ENCODE measurements at regions not wholly inside any gene's neighbourhood (a gene's known extent, or its start where the extent isn't known, plus 50 kb on each side); places are given as distances from the start of the nearest gene placed in this dataset.
"Not testable (repeated sequence)": the region's sequence is repeated elsewhere in the genome, so short reads cannot be mapped to it uniquely, and the experiment has no call there.

DNA sequence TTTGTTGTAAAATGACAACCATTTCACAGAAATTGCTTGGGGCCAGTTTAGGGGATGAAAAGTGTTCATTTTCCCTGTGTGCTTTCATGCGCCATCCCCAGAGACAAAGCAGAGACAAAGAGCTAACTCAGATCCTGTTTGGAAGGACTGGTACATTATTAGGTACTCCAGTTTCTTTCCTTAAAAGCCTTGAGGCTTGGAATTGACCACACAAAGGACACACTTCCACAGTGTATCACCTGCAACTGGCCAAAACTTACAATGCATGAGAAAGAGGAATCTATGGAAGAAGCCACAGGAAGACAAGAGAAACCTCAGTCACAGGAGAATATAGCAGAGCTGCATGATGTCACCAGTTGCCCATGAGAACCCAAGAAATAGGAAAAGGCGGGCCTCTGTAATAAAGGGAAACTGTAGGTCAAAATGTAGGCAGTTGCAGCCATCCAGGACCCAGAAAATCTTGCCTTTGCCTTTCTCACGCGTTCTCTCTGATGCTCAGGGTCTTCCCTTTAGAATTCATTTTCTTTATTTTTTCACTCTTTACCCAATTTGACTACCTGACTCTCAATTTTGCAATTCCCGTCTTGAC lies 339.0 kb downstream of the RMST start:
- no peak for DNase-seq

DNA sequence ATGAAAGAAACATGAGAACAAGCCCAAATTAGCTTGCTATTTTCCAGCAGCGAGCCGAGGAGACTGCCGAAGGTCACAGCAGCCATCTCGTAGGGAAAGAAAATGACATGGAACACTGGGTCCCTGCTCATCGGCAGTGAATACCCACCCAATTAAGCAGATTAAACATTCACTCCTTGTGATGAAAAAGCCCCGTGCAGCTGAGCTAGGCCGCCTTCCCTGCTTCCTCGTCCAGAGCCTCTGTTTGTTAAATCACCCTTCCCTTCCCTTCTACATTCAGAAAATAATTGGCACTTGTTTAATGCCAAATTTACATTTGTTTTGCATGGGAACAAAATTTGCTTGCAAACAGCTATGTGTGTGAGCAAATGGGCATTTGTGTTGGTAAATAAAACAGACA lies 342.5 kb downstream of the RMST start:
- no peak for DNase-seq

DNA sequence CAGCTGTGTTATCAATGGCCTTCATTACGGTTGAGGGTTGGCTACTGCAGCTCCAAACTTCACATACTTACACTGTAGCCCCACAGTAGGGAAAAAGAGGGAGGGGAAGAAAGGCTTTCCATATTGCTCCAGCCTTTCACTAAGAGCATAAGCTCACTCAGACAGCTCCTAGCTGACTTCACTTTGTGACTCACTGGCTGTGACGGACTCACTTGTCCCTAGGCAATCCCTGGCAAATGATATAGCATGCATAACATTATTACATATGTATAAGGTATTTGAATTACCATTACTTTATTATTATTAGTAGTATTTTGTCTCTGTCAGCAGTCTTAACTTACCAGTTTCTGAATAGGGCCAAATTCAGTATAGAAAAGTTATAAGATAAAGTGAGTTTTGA lies 350.7 kb downstream of the RMST start:
- no peak for DNase-seq

DNA sequence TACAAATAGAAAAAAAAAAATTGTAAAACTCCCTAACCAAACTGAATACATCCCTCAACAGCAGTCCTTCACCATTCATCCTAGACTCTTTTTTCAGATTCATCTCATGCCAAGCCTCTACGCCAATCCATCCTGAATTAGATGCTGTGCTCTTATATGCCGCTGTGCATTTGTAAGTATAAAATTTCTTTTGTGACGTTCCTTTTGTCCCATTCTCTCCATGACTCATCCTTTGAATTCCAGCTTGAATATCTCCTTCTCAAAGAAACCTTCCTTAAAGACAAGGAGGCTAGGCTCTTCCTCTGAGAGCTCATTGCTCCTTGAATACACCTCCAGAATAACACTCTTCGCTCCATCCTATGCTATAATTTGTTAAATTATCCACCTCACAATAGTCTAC lies 359.2 kb downstream of the RMST start:
- no peak for DNase-seq

DNA sequence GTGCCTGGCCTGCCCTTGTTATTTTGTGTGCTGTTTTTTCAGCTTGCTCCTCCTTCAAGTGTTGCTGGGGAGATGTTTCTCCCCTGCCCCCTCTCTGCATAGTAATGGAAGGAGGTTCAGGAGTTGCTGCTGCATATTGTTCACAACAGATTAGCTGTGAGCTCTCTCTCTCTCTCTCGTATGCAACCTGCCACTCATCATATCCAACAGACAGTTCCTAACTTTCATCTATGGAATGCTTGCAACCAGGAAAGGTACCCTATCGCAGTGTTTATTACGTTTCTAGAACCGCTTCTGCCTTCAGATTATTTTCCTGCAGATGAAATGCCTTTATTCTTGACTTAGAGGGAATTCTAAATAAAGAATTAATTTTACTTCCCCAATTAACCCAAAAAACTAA lies 372.9 kb downstream of the RMST start:
- DNase-seq = no peak

DNA sequence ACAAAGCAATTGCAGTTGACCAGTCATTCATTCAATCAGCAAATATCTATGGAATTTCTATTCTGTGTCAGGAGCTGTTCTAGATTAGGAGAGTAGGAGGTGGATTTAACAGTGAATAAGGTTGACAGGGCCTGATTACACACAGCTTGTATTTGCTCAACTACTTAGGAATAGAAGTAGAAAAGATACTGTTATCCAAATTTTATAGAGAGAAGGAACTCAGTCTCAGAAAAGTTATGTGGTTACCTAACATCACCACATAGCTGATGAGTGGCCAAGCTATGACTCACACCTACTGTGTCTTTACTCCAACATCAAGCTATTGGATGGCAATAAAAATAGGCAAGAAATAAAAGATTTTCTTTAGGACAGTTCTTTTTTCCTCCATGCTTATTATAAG lies 374.8 kb downstream of the RMST start:
- DNase-seq = no peak

DNA sequence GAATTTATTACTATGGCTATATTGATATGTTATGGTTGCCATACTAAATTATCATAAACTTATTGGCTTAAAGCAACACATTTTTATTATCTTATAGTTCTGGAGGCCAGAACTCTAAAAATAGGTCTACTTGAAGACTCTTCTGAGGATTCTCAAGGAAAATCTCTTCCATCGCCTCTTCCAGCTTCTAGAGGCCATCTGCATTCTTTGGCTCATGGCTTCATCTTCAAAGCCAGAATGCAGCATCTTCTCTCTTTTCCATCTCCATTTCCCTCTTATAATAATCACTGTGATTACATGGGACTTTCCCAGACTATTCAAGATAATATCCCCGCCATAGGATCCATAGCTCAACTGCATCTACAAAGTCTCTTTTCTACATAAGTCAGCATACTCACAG lies 385.4 kb downstream of the RMST start:
- DNase-seq = no peak

DNA sequence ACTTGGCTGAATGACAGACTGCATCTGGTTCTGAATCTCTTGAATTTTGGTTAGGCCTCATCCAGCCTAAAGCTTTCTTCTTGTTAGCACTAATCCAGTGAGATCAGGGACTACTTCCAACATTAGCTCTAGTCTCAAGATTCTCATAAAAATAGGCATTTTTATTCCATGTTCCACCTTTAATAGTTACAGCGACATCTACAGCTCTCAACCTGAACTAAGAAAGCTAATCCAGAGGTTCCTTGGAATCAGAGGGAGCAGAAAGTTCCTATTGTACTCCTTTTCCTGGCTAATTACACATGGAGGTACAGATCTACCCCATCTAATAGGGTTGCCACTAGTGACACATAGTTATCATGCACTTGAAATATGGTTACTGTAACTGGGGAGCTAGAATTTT lies 391.9 kb downstream of the RMST start:
- DNase-seq = no peak

DNA sequence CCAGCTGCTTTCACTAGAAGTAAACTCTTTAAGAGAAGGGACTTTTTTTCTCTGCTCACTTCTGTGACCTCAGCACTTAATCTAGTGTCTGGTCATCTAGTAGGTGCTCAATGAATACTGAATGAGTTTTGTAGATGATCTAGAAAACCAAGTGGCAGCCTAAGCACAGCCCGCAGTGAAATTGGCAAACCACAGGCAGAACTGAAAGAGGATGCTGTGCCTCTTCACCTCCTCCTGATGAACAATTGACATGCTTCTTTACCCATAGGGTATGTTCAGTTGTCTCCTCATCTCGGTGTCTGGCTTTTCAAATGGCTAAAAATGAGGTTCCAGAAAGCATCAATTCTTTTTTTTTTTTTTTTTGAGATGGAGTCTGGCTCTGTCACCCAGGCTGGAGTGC lies 399.5 kb downstream of the RMST start:
- no peak for DNase-seq

DNA sequence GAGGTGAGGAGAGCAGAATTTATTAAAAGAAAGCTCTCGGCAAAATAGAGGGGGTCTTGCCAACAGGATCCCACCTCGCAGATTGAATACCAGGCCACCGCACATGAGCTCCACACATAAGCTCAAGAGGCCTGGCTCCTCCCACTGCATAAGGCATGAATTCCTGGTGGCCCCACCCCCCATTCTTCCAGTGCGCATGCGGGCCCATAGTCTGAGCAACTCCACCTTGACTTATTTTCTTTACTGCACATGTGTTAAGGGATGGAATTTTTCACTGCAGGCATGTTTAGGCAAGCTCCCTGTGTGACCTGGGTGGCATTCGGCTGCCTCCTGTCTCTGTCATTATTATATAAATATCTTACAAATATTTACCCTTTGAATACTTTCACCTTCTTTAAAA lies 412.5 kb downstream of the RMST start:
- no peak for DNase-seq

DNA sequence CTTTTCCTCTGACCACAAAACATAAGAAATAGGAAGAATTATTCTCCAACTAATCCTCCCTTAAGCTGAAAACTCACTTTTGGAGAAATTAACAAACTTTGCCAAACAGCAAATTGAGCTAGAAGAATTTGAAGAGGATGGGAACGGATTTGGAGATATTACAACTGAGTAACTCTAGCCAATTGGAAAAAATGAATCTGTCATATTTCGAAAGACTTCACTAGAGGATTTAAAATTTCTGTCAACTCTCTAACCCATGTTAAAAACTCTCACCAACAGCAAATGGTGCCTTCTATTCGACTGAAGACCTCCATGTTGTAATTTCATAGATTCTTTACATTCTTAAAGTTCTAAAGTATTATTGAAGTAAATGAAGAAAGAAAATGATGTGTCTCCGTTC lies 414.2 kb downstream of the RMST start:
- DNase-seq = no peak

DNA sequence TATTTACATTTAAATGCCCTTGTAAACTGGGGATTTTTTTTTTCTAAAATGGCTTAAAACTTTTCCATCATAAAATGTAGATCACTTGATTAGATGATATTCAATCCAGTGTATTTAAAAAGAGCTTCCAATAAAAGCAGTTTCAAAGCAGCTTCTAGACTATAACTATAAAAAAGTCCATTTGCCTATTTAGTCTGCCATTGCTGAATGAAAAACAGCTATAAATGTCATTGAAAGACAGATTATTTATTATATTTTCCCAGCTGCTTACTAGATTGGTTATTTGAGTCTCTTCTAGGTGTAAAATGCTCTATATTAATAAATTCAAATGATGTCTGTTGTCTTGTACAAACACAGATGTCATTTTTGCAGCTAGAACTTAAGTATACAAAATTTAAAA lies 414.8 kb downstream of the RMST start:
- DNase-seq = no peak

DNA sequence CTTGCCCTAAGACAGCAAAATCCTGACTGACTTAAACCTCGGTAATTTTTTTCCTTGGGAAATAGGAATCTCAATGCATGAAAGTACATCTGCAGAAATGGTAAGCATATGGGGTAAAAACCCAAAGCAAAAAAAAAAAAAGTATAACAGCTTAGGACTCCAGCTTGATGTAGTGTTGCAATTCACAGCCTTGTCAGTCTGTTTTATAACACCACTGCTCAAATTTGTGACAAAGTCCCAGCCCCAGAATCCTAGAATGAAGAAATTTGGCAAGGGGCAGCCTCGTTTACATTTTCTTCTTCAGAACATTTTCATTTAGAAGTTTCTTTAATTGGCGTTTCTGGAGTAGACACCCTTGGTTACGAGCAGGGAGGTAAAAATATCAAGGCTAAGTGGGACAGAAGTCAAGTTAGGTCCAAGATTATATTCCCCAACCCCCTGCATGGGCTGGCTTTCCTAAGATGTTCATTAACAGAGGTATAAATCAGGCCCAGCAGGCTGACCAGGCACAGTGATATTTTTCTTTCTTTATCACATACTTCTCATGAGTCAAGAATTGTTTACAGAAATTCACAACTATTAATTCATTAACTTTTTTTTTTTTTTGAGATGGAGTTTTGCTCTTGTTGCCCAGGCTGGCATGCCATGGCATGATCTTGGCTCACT lies 424.0 kb downstream of the RMST start:
- DNase-seq = no peak

DNA sequence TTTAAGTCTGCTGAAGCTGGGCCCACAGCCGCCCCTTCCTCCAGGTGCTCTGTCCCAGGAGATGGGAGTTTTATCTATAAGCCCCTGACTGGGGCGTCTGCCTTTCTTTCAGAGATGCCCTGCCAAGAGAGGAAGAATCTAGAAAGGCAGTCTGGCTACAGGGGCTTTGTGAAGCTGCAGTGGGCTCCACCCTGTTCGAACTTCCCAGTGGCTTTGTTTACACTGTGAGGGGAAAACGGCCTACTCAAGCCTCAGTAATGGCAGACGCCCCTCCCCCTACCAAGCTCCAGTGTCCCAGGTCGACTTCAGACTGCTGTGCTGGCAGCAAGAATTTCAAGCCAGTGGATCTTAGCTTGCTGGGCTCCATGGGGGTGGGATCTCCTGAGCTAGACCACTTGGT lies 435.3 kb downstream of the RMST start:
- DNase-seq = not testable (repeated sequence)

DNA sequence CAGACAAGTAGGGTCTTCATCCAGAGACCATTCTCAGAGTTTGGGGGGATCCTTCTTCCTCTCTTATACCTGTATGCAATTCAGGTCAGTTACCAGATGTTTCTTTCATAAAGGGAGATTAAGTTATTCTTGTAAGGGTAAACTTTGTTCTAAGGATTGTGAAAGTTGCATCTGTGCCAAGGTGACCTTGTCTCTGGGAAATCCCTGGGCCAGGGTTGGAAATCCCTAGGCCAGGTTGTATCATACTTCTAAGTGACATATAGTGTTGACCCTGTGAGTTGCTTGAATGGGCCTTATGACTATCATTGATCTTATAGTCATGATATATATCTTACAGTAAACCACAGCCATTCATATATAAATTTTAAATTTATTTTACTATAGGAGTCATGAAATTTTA lies 436.9 kb downstream of the RMST start:
- no peak for DNase-seq

DNA sequence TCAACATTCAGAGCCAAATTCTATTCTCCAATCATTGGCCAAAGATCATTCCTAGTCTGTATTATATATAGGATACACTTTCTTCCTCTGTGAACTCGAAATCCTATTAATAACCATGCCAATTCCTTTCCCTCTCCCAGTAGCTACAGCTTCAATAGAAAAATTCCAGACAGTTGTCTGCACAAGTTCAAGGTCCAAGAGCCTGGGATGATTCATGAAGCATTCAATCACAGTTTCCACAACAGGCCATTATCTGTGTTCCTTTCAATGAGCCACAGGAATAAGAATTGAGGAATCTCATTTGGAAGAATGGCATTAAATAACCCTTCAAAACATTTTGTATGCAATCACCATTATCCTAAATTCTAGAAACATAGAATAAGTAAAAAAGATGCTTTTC lies 437.4 kb downstream of the RMST start:
- DNase-seq = no peak

DNA sequence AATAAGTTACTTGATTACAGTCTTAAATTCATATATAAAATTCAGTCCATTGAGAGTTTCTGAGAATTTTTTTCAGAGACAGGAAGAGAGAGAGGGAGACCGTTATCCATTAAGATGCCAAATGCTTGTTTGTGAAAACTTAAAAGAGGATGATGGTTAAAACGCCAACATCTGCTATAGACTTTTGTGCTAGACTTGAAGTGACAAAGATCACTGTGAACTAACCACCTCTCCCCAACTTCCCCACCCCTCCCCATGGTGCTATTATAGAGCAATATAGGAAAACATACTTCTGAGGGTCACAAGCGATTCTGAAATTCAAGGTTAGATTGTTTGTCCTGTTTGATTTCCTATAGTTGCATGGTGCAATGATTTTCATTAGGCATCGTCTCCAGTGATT lies 440.8 kb downstream of the RMST start:
- DNase-seq = no peak

DNA sequence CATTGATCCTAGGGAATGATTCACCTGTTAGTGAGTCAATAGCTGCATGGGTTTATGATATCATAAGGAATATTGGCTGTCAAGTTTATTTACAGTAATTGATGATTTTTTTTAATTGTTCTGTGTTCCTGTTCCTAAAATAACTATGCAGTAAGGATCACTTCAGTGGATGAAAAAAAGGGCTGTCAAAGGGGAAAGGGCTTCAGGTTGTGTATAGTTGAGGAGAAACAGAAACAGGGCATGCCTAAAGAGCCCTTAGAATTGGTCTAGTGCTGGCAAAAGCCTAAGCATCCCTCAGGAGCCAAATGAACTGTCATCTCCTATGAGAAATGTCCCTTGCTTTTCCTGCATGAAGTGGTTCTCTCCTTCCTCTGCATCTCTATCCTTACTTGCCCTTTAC lies 444.9 kb downstream of the RMST start:
- DNase-seq = no peak

DNA sequence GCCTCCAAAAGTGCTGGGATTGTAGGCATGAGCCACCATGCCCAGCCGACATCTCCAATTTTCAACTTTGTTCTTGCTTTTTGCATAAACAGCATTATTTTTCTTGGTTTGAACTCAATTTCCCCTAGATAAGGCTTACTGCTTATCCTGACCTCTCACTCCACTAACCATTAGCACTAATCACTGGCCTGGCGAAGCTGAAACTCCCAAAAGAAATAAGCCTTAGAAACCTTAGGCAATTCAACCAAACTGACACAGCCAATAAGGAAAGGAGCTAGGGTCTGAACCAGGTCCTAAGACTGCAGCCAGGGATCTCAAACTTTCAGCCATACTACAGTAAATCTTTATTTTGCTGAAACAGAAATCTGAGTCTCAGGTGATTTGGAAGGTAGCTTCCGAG lies 448.0 kb downstream of the RMST start:
- DNase-seq = no peak

DNA sequence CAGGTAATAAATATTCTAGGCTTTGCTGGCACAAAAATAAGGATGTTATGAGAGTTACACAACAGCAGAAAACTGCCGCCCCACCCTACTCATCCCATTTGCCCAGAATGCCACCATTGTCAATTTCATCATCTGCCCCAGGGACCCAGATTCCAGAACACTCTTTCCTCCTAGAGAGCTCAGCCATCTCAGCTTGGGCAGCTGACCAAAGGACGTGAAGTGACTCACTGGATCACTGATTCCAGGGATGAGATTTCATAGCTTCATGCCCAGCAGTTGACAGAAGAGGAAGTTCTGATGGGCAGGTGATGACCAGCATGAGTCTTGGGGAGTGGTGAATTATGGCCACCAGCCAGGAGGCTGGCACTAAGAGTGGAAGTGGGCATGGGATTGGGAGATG lies 450.3 kb downstream of the RMST start:
- DNase-seq = no peak

DNA sequence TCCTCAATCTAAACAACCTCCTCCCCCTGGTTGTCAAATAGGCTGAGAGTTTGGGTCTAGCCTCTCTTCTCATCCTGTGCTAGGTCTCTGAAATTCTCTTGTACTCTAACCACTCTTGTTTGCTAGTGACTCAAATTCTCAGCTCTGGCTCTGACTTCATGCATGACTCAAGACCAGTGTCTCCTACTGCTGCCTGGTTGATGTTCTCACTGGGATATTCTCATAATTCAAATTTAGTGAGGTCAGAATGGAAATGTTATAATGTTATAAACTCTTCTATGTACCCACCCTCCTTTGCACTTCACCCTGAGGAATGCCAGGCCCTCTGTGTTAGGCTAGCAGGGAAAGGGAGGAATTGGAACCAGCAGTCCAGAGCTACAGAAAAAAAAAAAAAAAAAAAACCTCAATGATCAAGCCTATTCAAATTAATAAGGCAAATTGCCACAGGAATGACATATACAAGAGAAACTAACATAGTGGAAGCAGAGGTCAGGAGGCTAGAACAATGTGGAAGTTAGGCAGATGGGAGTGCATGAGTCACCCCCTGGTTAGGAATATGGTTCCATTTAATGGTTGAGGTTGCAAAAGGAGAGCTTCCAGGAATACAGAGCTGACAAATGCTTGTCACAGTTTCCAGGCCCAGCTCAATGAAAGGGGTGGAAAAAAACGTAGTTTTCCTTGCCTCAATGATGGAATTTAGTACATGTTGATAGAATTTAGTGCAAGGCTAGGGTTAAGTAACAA lies 459.5 kb downstream of the RMST start:
- no peak for DNase-seq

DNA sequence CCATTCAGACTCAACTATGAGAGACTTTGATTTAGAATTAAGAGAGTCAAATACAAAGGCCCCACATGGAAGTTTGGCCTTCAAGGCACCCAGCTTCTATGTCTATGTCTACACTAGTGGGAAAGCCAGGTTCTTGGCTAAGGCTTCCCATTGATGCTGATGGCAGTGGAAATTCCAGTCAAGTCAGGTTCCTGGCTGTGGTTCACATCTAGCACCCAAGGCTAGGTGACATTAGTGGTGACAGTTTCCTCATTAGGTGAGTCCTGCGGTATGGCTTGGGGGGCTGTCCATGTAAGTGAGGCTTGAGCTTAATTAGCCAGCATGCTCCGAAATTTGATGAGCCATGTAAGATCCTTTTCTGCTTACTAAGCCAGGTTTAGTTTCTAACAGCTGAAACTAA lies 460.9 kb downstream of the RMST start:
- DNase-seq = no peak

DNA sequence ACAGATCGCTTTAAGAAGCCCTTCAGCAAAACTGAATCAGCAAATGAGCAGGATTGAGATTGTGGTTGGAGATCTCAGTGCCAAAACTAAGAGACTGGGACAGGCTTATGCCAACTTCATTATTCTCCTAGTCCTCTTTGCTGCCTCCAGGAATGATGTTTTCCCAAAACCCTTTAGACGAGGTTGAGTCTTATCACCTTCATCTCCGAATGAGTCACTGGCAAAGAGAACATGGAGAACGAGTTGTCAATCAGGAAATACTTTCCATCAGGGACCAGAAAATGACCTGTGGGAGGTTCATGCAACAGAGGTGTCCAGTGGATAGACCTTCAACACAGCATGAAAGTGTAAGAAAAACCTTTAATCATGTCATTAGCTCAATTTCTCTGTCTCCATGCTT lies 461.5 kb downstream of the RMST start:
- DNase-seq = no peak

DNA sequence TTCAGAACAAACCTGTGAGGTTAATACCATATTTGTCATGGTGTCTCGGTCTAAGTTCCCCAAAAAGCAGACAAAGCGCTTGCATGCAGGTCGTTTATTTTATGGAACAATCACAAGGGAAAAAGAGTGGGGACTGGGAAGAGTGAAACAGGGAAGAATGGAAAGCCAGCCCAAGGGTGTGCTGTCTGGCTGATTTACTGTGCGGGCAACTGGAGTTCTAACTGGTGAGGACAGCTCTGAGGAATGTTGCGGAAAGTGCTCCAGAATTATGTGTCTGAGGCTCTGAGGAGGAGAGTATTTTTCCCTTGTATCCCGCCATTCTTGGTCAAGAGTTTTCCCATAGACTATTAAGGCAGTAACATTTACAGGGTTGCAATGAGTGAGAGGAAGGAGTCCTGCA lies 465.4 kb downstream of the RMST start:
- no peak for DNase-seq

DNA sequence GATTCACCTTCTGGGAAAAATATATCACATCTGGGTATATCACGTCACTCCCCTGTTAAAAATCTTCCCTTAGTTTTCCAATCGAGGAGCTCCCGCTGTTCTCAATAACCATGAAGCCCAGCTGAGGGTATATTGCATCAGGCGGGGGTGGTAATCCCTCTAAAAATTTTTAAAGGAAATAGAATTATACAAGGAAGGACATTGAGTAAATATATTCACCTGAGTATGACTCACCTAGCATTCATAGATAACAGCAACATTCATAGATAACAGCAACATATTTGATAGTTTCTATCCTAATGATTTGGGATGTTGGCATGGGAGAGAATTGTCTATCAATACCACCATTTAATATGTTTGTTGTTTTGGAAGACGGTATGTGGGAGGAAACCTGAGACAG lies 473.6 kb downstream of the RMST start:
- no peak for DNase-seq
